Astrocyte of the spinal cord (primary cell): ENCODE measurements at regions not wholly inside any gene's neighbourhood (a gene's known extent, or its start where the extent isn't known, plus 50 kb on each side); places are given as distances from the start of the nearest gene placed in this dataset.

Experiments used
- DNase-seq: peaks from one replicate; pipeline ENCODE4 v3.0.0; 2011; ENCODE audit warnings: low read depth, low spot score
- H3K4me3 ChIP-seq: 2 replicates; pipeline ENCODE4 v1.5.1; 2011; ENCODE audit warnings: low read depth, mild to moderate bottlenecking, low read length, moderate library complexity
- CTCF ChIP-seq: IDR thresholded peaks from 2 replicates; pipeline ENCODE4 v1.5.1; 2012; ENCODE audit warnings: low read depth, mild to moderate bottlenecking, low read length, inconsistent platforms
- in situ Hi-C: cut with HindIII; loops from 2 replicates; pipeline ENCODE4 v1.10.0; 2017; ENCODE audit warnings: low sequenced_read_pairs

DNA sequence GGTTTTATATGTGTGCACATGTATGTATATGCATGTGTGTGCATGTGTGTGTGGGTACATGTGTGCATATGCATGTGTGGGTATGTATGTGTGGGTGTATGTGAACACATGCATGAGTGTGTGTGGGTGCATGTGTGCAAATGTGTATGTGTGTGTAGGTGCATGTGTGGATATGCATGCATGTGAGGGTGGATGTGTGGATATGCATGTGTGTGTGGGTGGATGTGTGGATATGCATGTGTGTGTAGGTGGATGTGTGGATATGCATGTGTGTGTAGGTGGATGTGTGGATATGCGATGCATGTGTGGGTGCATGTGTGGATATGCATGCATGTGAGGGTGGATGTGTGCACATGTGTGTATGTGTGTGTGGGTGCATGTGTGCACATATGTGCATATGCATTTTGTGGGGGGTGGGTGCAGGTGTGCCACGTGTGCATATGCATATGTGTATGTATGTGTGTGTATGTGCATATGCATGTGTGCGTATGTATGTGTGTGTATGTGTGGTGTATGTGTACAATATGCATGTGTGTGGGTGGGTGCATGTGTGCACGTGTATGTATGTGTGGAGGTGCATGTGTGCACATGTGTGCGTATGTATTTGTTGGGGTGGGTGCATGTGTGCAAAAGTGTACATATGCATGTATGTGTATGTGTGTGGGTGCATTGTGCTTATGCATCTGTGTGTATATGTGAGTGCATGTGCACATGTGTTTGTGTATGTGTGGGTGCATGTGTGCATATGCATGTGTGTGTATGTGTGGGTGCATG is 144.2 kb downstream of the GAS1 start:
- in situ Hi-C loops, result no loop called here
- TF ChIP-seq CTCF, result no peak
- no peak overlapping the region for H3K4me3 ChIP-seq
- no peak for DNase-seq

DNA sequence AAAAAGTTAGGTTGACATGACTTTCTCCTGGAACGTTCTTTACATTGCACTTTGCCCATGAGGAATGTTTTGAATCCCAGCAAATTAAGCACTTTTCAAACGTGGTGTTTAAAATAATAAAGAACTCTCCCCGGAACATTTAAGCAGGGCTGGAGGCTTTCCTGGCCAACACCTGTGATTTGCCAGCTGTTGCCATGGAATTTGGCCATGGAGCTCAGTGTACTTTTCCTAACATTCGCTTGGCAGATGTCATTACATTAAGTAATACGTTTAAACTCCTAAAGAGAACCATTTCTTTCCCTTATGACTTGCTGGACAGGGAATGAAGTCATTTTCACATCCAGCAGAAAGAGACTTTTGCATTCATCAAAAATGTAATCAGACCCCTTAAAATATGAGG is 146.1 kb downstream of the GAS1 start:
- in situ Hi-C loops, result no loop called here
- peak; percentile 41 for DNase-seq
- H3K4me3 ChIP-seq, result no peak overlapping the region
- TF ChIP-seq CTCF, result no peak

GRCh38 chr9:86800681-86801080 is 146.6 kb downstream of the GAS1 start:
- in situ Hi-C loops, result no loop called here
- no peak for TF ChIP-seq CTCF
- no peak overlapping the region for H3K4me3 ChIP-seq
- DNase-seq, result no peak

DNA sequence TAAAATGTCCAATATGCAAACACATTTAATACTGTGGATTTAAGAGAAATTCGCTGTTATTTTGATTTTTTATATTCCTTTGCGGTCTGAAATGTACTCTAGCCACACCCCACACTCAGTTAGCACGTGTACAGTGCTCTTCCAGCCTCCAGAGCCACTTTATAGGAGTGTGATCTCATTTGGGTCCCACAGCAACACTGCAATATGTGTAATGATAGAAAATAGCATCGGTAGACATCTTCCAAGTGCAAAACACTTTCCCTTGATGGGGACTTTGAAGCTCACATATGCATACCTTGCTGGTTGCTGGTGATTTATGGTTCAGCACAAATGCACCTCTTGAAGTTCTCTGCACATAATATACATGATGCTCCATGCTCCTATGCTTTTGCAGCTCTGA is 148.3 kb downstream of the GAS1 start:
- no peak for DNase-seq
- no peak overlapping the region for H3K4me3 ChIP-seq
- in situ Hi-C loops, result no loop called here
- TF ChIP-seq CTCF, result no peak

- in situ Hi-C loops, result no loop called here
- DNase-seq, result no peak
- no peak for TF ChIP-seq CTCF
- no peak overlapping the region for H3K4me3 ChIP-seq
Observed at GRCh38 chr9:86796666-86797065, 150.6 kb downstream of the GAS1 start.

DNA sequence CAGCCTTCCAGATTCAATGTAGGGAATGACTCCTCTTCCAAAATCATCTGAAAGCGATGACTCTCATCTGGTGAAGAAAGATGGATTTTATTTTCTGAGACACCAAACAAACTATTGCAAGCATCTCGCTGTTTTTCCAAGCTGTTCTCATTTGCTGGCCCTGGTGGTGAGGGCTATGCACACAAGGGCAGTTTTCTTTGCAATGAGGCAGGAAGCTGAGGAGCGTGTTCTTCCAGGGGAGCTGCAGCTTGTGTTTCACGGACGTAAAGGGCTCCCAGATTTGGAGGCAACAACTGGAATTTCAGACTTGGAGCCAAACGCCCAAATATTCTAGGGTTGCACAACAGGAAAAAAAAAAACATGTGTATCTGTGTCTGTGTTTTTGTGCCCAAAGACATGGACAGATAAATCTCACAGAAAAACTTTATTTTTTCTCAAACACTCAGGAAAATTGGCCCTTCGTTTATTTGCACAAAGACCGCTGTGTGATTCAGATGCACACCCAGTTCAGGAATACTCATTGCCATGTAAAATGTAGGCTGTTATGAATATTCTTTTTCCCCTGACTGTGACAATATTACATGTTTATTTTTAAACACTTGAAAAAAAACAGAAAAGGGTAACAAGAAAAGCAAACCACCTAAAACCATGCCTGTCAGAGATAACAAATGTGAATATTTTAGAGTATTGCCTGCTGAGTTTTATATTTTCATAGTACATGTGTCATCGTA is 151.3 kb downstream of the GAS1 start:
- no peak overlapping the region for H3K4me3 ChIP-seq
- in situ Hi-C loops, result no loop called here
- DNase-seq, result peak; percentile 66
- TF ChIP-seq CTCF, result peak; percentile 40
